PFSK-1 (cell line): ENCODE measurements at regions not wholly inside any gene's neighbourhood (a gene's known extent, or its start where the extent isn't known, plus 50 kb on each side); places are given as distances from the start of the nearest gene placed in this dataset.

Source experiments
- FOXP2 ChIP-seq: optimal IDR thresholded peaks from 2 replicates; pipeline ENCODE3; 2011; ENCODE audit warnings: borderline replicate concordance, control low read depth, inconsistent platforms; ENCODE audit not compliant: insufficient read depth; ENCODE audit errors: extremely low read length, extremely low read depth
- POLR2AphosphoS5 ChIP-seq: IDR thresholded peaks from 2 replicates; pipeline ENCODE4 v1.6.1; 2012; ENCODE audit warnings: low read depth, mild to moderate bottlenecking, control low read depth, low read length, moderate library complexity
- SIN3A ChIP-seq: IDR thresholded peaks from 2 replicates; pipeline ENCODE4 v1.6.1; 2012; ENCODE audit warnings: mild to moderate bottlenecking, low read length, moderate library complexity, borderline replicate concordance; ENCODE audit not compliant: insufficient read depth
- TAF1 ChIP-seq: IDR thresholded peaks from 2 replicates; pipeline ENCODE4 v1.6.1; 2012; ENCODE audit warnings: low read length, control low read depth, borderline replicate concordance; ENCODE audit not compliant: insufficient read depth
- TF ChIP-seq, protein P1 (sequence below), 2 experiments: IDR thresholded peaks; 2 replicates each; pipeline versions ENCODE4 v1.6.1 to v1.8.0; 2011 to 2012; ENCODE audit warnings: low read depth in 2 of 2, low read length in 2 of 2, control low read depth in 1 of 2, inconsistent platforms in 1 of 2, mild to moderate bottlenecking in 1 of 2, moderate library complexity in 1 of 2; ENCODE audit not compliant: insufficient read depth in 1 of 2

GRCh38 chr14:97633131-97633738, 836.1 kb downstream of the VRK1 start:
- TF ChIP-seq SIN3A (no peak), TAF1 (no peak), FOXP2 (no peak), POLR2AphosphoS5 (no peak)
- TF ChIP-seq, protein P1, sequence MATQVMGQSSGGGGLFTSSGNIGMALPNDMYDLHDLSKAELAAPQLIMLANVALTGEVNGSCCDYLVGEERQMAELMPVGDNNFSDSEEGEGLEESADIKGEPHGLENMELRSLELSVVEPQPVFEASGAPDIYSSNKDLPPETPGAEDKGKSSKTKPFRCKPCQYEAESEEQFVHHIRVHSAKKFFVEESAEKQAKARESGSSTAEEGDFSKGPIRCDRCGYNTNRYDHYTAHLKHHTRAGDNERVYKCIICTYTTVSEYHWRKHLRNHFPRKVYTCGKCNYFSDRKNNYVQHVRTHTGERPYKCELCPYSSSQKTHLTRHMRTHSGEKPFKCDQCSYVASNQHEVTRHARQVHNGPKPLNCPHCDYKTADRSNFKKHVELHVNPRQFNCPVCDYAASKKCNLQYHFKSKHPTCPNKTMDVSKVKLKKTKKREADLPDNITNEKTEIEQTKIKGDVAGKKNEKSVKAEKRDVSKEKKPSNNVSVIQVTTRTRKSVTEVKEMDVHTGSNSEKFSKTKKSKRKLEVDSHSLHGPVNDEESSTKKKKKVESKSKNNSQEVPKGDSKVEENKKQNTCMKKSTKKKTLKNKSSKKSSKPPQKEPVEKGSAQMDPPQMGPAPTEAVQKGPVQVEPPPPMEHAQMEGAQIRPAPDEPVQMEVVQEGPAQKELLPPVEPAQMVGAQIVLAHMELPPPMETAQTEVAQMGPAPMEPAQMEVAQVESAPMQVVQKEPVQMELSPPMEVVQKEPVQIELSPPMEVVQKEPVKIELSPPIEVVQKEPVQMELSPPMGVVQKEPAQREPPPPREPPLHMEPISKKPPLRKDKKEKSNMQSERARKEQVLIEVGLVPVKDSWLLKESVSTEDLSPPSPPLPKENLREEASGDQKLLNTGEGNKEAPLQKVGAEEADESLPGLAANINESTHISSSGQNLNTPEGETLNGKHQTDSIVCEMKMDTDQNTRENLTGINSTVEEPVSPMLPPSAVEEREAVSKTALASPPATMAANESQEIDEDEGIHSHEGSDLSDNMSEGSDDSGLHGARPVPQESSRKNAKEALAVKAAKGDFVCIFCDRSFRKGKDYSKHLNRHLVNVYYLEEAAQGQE (IDR thresholded peaks at IDR 0.05; ENCODE audit: insufficient read depth in 1 of 2, low read depth in 2 of 2, low read length in 2 of 2) = no peak

DNA sequence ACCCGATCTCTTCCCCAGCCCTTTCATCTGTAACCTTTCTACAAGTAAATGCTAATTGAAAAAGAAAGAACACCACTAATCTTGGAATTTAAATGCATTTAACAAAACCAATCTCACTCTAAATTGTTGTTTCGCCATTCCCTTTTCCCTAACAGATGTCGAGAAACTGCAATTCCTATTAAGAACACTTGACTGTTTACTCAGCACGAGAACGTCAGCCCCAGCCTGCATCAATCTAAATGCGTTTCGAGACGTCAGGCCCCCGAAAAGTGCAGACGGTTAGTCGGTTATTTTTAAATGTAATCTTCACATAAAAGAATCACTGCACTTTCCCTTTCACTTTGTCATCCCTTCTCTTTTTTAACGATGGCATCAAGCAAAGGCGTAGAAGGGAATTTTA, 837.6 kb downstream of the VRK1 start:
- no peak for TF ChIP-seq SIN3A
- no peak for TF ChIP-seq POLR2AphosphoS5
- TF ChIP-seq TAF1 = no peak
- TF ChIP-seq, protein P1 (IDR thresholded peaks at IDR 0.05; ENCODE audit: insufficient read depth in 1 of 2, low read depth in 2 of 2, low read length in 2 of 2) = no peak
- TF ChIP-seq FOXP2 = no peak

GRCh38 chr14:97638864-97639263, 841.7 kb downstream of the VRK1 start:
- TF ChIP-seq TAF1 (no peak), FOXP2 (no peak), SIN3A (no peak), POLR2AphosphoS5 (no peak)
- TF ChIP-seq, protein P1 (IDR thresholded peaks at IDR 0.05; ENCODE audit: insufficient read depth in 1 of 2, low read depth in 2 of 2, low read length in 2 of 2) = no peak

DNA sequence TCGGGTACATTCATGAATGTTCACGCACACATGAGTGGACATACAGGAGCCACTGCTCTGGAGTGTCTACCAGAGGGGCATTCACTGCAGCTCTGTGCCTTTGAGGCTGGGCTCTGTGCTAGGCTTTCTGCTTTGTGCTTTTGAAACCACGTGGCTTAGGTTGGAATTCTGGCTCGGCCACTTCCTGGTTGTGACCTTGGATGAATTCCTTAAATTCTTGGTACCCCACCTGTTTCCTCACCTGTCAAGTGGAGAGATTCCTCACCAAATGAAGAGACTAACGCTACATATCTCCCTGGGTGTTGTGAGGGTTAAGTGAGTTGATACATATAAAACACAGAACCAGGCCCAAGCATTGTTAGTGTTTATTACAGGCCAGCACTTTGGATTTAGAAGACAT, 842.8 kb downstream of the VRK1 start:
- TF ChIP-seq FOXP2 (no peak), SIN3A (no peak), TAF1 (no peak), POLR2AphosphoS5 (no peak)
- TF ChIP-seq, protein P1 (IDR thresholded peaks at IDR 0.05; ENCODE audit: insufficient read depth in 1 of 2, low read depth in 2 of 2, low read length in 2 of 2) = no peak
